OCI-LY7 (cell line): ENCODE measurements at regions not wholly inside any gene's neighbourhood (a gene's known extent, or its start where the extent isn't known, plus 50 kb on each side); places are given as distances from the start of the nearest gene placed in this dataset.

Experiments
- CTCF ChIP-seq: fragments of 200-600 bp; sonication (generic); conservative IDR thresholded peaks from 2 replicates; pipeline ENCODE4 v1.5.1; 2014; ENCODE audit warnings: mild to moderate bottlenecking, antibody characterized with exemption, low read length, moderate library complexity, mixed read lengths
- EZH2phosphoT487 ChIP-seq: fragments of 200-600 bp; sonication (generic); IDR thresholded peaks from 2 replicates; pipeline ENCODE4 v1.6.1; 2018; ENCODE audit warnings: low read depth, borderline replicate concordance, mild to moderate bottlenecking, mixed run types, antibody characterized with exemption, low read length, moderate library complexity, mixed read lengths

DNA sequence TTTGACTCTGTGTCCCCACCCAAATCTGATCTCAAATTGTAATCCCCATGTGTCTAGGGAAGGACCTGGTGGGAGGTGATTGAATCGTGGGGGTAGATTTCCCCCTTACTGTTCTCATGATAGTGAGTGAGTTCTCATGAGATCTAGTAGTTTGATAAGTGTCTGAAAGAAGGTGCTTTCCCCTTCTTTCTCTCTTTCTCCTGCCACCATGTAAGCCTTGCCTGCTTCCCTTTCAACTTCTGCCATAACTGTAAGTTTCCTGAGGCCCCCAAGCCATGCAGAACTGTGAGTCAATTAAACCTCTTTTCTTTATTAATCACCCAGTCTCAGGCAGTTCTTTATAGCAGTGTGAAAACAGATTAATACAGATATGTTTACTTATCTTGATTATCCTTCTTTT is 266.5 kb upstream of the GYPC start:
- TF ChIP-seq CTCF: no peak
- TF ChIP-seq EZH2phosphoT487: no peak
